Neural cell (in vitro differentiated cells): ENCODE measurements at regions not wholly inside any gene's neighbourhood (a gene's known extent, or its start where the extent isn't known, plus 50 kb on each side); places are given as distances from the start of the nearest gene placed in this dataset.

ENCODE experiments used
- H2AFZ ChIP-seq: fragments of 200-600, 300-800 bp; sonication (generic), shearing (Covaris generic); 2 replicates; pipeline ENCODE4 v1.6.0; 2014; ENCODE audit warnings: low read depth, mild to moderate bottlenecking, antibody characterized with exemption, low read length, moderate library complexity
- H3F3A ChIP-seq: fragments of 200-600 bp; shearing (Covaris generic); 2 replicates; pipeline ENCODE4 v1.6.1; 2016; ENCODE audit warnings: mild to moderate bottlenecking, moderate library complexity, mixed read lengths, antibody characterized with exemption, low read length; ENCODE audit not compliant: insufficient read depth, poor library complexity, severe bottlenecking
- H3K27ac ChIP-seq: fragments of 200-600, 300-800 bp; sonication (generic), shearing (Covaris generic); 2 replicates; pipeline ENCODE4 v1.5.1; 2014; ENCODE audit warnings: mild to moderate bottlenecking, low read length, moderate library complexity
- H3K27me3 ChIP-seq: fragments of 300-800, 200-600 bp; sonication (generic), shearing (Covaris generic); 2 replicates; pipeline ENCODE4 v1.6.0; 2014; ENCODE audit warnings: mild to moderate bottlenecking, low read depth, low read length, moderate library complexity; ENCODE audit not compliant: insufficient read depth
- H3K36me3 ChIP-seq: fragments of 300-800, 200-600 bp; sonication (generic), shearing (Covaris generic); 2 replicates; pipeline ENCODE4 v1.5.1; 2014; ENCODE audit warnings: mild to moderate bottlenecking, antibody characterized with exemption, low read length, moderate library complexity; ENCODE audit not compliant: insufficient read depth
- H3K4me2 ChIP-seq: fragments of 300-800, 200-600 bp; sonication (generic), shearing (Covaris generic); 2 replicates; pipeline ENCODE4 v1.6.0; 2014; ENCODE audit warnings: mild to moderate bottlenecking, low read length
- H3K4me3 ChIP-seq: fragments of 300-800, 200-600 bp; sonication (generic), shearing (Covaris generic); 2 replicates; pipeline ENCODE4 v1.5.1; 2014; ENCODE audit warnings: mild to moderate bottlenecking, low read length, moderate library complexity
- H3K79me2 ChIP-seq: fragments of 200-600 bp; shearing (Covaris generic); replicated peaks from 2 replicates; pipeline ENCODE4 v1.6.0; 2014; ENCODE audit warnings: mild to moderate bottlenecking, low read length, moderate library complexity; ENCODE audit not compliant: insufficient read depth
- H3K9ac ChIP-seq: fragments of 300-800, 200-600 bp; sonication (generic), shearing (Covaris generic); 2 replicates; pipeline ENCODE4 v1.6.1; 2016; ENCODE audit warnings: mild to moderate bottlenecking, low read length, mixed read lengths
- H3K9me2 ChIP-seq: fragments of 200-600 bp; shearing (Covaris generic); 2 replicates; pipeline ENCODE4 v1.6.1; 2016; ENCODE audit warnings: mild to moderate bottlenecking, low read length, mixed read lengths; ENCODE audit not compliant: insufficient read depth
- H3K9me3 ChIP-seq: fragments of 200-600, 300-800 bp; sonication (generic), shearing (Covaris generic); 2 replicates; pipeline ENCODE4 v1.6.1; 2016; ENCODE audit warnings: mild to moderate bottlenecking, mixed run types, low read length, moderate library complexity, mixed read lengths
- H4K20me1 ChIP-seq: fragments of 200-600 bp; shearing (Covaris generic); 2 replicates; pipeline ENCODE4 v1.6.1; 2016; ENCODE audit warnings: mild to moderate bottlenecking, mixed run types; ENCODE audit not compliant: insufficient read depth
- CTCF ChIP-seq: fragments of 450-650 bp; IDR thresholded peaks from 2 replicates; pipeline ENCODE4 v1.5.1; 2014; ENCODE audit warnings: antibody characterized with exemption, mild to moderate bottlenecking, moderate library complexity; ENCODE audit not compliant: poor library complexity, severe bottlenecking
- EP300 ChIP-seq: fragments of 450-650 bp; conservative IDR thresholded peaks from 2 replicates; pipeline ENCODE4 v1.6.1; 2014; ENCODE audit warnings: antibody characterized with exemption, mild to moderate bottlenecking, moderate library complexity; ENCODE audit not compliant: poor library complexity, severe bottlenecking
- EZH2 ChIP-seq: fragments of 200-600, 300-800 bp; shearing (Covaris generic), sonication (generic); IDR thresholded peaks from 2 replicates; pipeline ENCODE4 v1.6.1; 2014; ENCODE audit warnings: antibody characterized with exemption, low read length, borderline replicate concordance, mild to moderate bottlenecking; ENCODE audit not compliant: insufficient read depth, poor library complexity, severe bottlenecking
- MXI1 ChIP-seq: fragments of 450-650 bp; conservative IDR thresholded peaks from 2 replicates; pipeline ENCODE4 v1.6.1; 2014; ENCODE audit warnings: antibody characterized with exemption, mild to moderate bottlenecking; ENCODE audit not compliant: poor library complexity, severe bottlenecking
- POLR2AphosphoS5 ChIP-seq: IDR thresholded peaks from 2 replicates; pipeline ENCODE4 v1.6.1; 2012
- RAD21 ChIP-seq: fragments of 450-650 bp; conservative IDR thresholded peaks from 2 replicates; pipeline ENCODE4 v1.6.1; 2014; ENCODE audit warnings: antibody characterized with exemption, mild to moderate bottlenecking, moderate library complexity
- REST ChIP-seq: IDR thresholded peaks from 2 replicates; pipeline ENCODE4 v1.6.1; 2012; ENCODE audit warnings: borderline replicate concordance
- SMC3 ChIP-seq: fragments of 450-650 bp; conservative IDR thresholded peaks from 2 replicates; pipeline ENCODE4 v1.6.1; 2014; ENCODE audit warnings: antibody characterized with exemption, mild to moderate bottlenecking, moderate library complexity; ENCODE audit not compliant: poor library complexity
- TAF1 ChIP-seq: IDR thresholded peaks from 2 replicates; pipeline ENCODE4 v1.6.1; 2012; ENCODE audit warnings: low read depth

GRCh38 chr13:21833921-21834320 lies 163.0 kb downstream of the FGF9 start:
- Histone ChIP-seq H3K79me2 (no peaks in the 10 kb centered on the region), H3K36me3 (no peaks in the 10 kb centered on the region), H3K9ac (no peak overlapping the region), H3K27ac (no peak overlapping the region), H3K4me3 (no peak overlapping the region), H3K27me3 (no peaks in the 10 kb centered on the region), H4K20me1 (no peaks in the 10 kb centered on the region), H3K9me2 (no peaks in the 10 kb centered on the region), H3K9me3 (no peaks in the 10 kb centered on the region), H3F3A (no peaks in the 10 kb centered on the region), H3K4me2 (no peak overlapping the region), H2AFZ (no peak overlapping the region)
- TF ChIP-seq TAF1 (no peak), SMC3 (no peak), EZH2 (no peak), CTCF (no peak), EP300 (no peak), RAD21 (no peak), POLR2AphosphoS5 (no peak), MXI1 (no peak), REST (no peak)

DNA sequence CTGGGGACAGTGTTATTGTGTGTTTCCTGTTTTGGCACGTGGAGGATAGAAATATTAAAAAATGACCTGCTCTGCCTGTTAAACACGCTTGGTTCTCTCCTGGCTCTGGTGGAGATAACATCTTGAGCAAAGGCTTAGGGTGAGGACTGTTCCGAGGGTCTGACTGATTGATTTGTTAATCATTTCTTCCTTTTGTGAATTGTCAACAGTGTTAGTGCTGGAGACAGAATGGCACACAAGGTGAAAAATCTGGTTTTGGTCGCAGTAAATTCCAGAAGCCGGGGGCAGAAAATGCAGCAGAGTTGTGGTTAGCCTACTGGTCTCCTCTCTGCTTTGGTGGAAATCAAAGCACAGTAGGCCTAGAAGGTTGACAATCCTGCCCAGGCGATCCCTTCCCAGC lies 163.6 kb downstream of the FGF9 start:
- H4K20me1 ChIP-seq: no peaks in the 10 kb centered on the region
- H2AFZ ChIP-seq: no peak overlapping the region
- no peaks in the 10 kb centered on the region for H3K9me2 ChIP-seq
- H3K27ac ChIP-seq: no peak overlapping the region
- no peak overlapping the region for H3K4me3 ChIP-seq
- H3K79me2 ChIP-seq: no peaks in the 10 kb centered on the region
- no peak overlapping the region for H3K9ac ChIP-seq
- no peak overlapping the region for H3K4me2 ChIP-seq
- no peaks in the 10 kb centered on the region for H3F3A ChIP-seq
- H3K9me3 ChIP-seq: no peaks in the 10 kb centered on the region
- no peaks in the 10 kb centered on the region for H3K27me3 ChIP-seq
- no peak for TF ChIP-seq POLR2AphosphoS5
- TF ChIP-seq CTCF: no peak
- no peak for TF ChIP-seq TAF1
- TF ChIP-seq EP300: no peak
- TF ChIP-seq SMC3: no peak
- no peak for TF ChIP-seq EZH2
- TF ChIP-seq RAD21: no peak
- no peak for TF ChIP-seq REST
- no peak for TF ChIP-seq MXI1
- H3K36me3 ChIP-seq: no peaks in the 10 kb centered on the region
